ENCODE measurements at regions not wholly inside any gene's neighbourhood (a gene's known extent, or its start where the extent isn't known, plus 50 kb on each side); places are given as distances from the start of the nearest gene placed in this dataset.

GRCh38 chr5:158050421-158050820 lies 191.5 kb upstream of the CLINT1 start:
- Histone ChIP-seq H2AFZ (ENCODE audit: low read depth, low read length) (no peak overlapping the region), H3K27me3 (ENCODE audit: control insufficient read depth in 1 of 2, insufficient read depth in 1 of 2, low read length in 2 of 2) (peaks cover 9 to 10% of the 10 kb centered on the region in 2 experiments), H3K23ac (ENCODE audit: low read length in 2 of 2) (no peak overlapping the region), H3K9ac (ENCODE audit: low read length) (no peak overlapping the region), H3K4me2 (ENCODE audit: low read length, poor library complexity, severe bottlenecking) (no peak overlapping the region), H3K14ac (ENCODE audit: low read length in 2 of 2) (no peak overlapping the region), H2AK5ac (ENCODE audit: low read length, severe bottlenecking) (no peak overlapping the region), H3K36me3 (ENCODE audit: control insufficient read depth in 1 of 2, insufficient read depth in 2 of 2, low read depth in 1 of 2, low read length in 2 of 2) (no peaks in the 10 kb centered on the region), H2BK15ac (ENCODE audit: low read depth, poor library complexity, severe bottlenecking) (no peak overlapping the region), H3K4me1 (ENCODE audit: control insufficient read depth, insufficient read depth, low read depth, low read length) (no peaks in the 10 kb centered on the region), H3K4me3 (ENCODE audit: insufficient read depth in 1 of 2, low read depth in 1 of 2, low read length in 2 of 2) (no peak overlapping the region), H2BK5ac (ENCODE audit: low read depth, low read length, poor library complexity, severe bottlenecking) (no peak overlapping the region), H4K8ac (ENCODE audit: low read length) (no peak overlapping the region), H3K27ac (ENCODE audit: low read length, poor library complexity, severe bottlenecking) (no peak overlapping the region), H2BK120ac (ENCODE audit: low read depth, low read length) (no peak overlapping the region), H2BK12ac (ENCODE audit: low read length in 2 of 2) (no peak overlapping the region), H4K91ac (ENCODE audit: low read length) (no peak overlapping the region), H3K79me1 (replicated peaks; ENCODE audit: low read length, poor library complexity, severe bottlenecking) (no peaks in the 10 kb centered on the region), H3K18ac (ENCODE audit: low read depth in 1 of 2, low read length in 2 of 2) (no peak overlapping the region), H3K9me3 (ENCODE audit: control insufficient read depth, low read length) (no peaks in the 10 kb centered on the region), H3K4ac (ENCODE audit: low read depth in 1 of 2, low read length in 2 of 2) (no peak overlapping the region)
- no peak for DNase-seq
- WGBS: 58% methylated on average over 2 of the region's 2 CpGs

- H3K4me1 ChIP-seq (ENCODE audit: control insufficient read depth, insufficient read depth, low read depth, low read length): no peaks in the 10 kb centered on the region
- no peak for DNase-seq
- no peak overlapping the region for H3K4me3 ChIP-seq (ENCODE audit: insufficient read depth in 1 of 2, low read depth in 1 of 2, low read length in 2 of 2)
- no peak overlapping the region for H2BK15ac ChIP-seq (ENCODE audit: low read depth, poor library complexity, severe bottlenecking)
- no peaks in the 10 kb centered on the region for H3K9me3 ChIP-seq (ENCODE audit: control insufficient read depth, low read length)
- no peak overlapping the region for H3K4me2 ChIP-seq (ENCODE audit: low read length, poor library complexity, severe bottlenecking)
- no peaks in the 10 kb centered on the region for H3K79me1 ChIP-seq (replicated peaks; ENCODE audit: low read length, poor library complexity, severe bottlenecking)
- no peak overlapping the region for H2BK12ac ChIP-seq (ENCODE audit: low read length in 2 of 2)
- no peak overlapping the region for H2BK120ac ChIP-seq (ENCODE audit: low read depth, low read length)
- no peak overlapping the region for H2AK5ac ChIP-seq (ENCODE audit: low read length, severe bottlenecking)
- H2AFZ ChIP-seq (ENCODE audit: low read depth, low read length): no peak overlapping the region
- H4K91ac ChIP-seq (ENCODE audit: low read length): no peak overlapping the region
- no peak overlapping the region for H4K8ac ChIP-seq (ENCODE audit: low read length)
- H3K14ac ChIP-seq (ENCODE audit: low read length in 2 of 2): no peak overlapping the region
- no peak overlapping the region for H2BK5ac ChIP-seq (ENCODE audit: low read depth, low read length, poor library complexity, severe bottlenecking)
- peaks cover 5 to 10% of the 10 kb centered on the region in 2 experiments for H3K27me3 ChIP-seq (ENCODE audit: control insufficient read depth in 1 of 2, insufficient read depth in 1 of 2, low read length in 2 of 2)
- no peak overlapping the region for H3K27ac ChIP-seq (ENCODE audit: low read length, poor library complexity, severe bottlenecking)
- WGBS: 33% methylated on average over 1 of the region's 1 CpG
- H3K36me3 ChIP-seq (ENCODE audit: control insufficient read depth in 1 of 2, insufficient read depth in 2 of 2, low read depth in 1 of 2, low read length in 2 of 2): no peaks in the 10 kb centered on the region
- no peak overlapping the region for H3K18ac ChIP-seq (ENCODE audit: low read depth in 1 of 2, low read length in 2 of 2)
- no peak overlapping the region for H3K9ac ChIP-seq (ENCODE audit: low read length)
- H3K4ac ChIP-seq (ENCODE audit: low read depth in 1 of 2, low read length in 2 of 2): no peak overlapping the region
- H3K23ac ChIP-seq (ENCODE audit: low read length in 2 of 2): no peak overlapping the region
Observed at GRCh38 chr5:158049459-158049858, 190.5 kb upstream of the CLINT1 start.

GRCh38 chr5:158045696-158046095 lies 186.8 kb upstream of the CLINT1 start:
- H3K9me3 ChIP-seq (ENCODE audit: control insufficient read depth, low read length): no peaks in the 10 kb centered on the region
- no peak overlapping the region for H2BK15ac ChIP-seq (ENCODE audit: low read depth, poor library complexity, severe bottlenecking)
- no peak overlapping the region for H2BK5ac ChIP-seq (ENCODE audit: low read depth, low read length, poor library complexity, severe bottlenecking)
- WGBS: 100% methylated on average over 1 of the region's 1 CpG
- no peak overlapping the region for H2BK120ac ChIP-seq (ENCODE audit: low read depth, low read length)
- H3K36me3 ChIP-seq (ENCODE audit: control insufficient read depth in 1 of 2, insufficient read depth in 2 of 2, low read depth in 1 of 2, low read length in 2 of 2): no peaks in the 10 kb centered on the region
- no peaks in the 10 kb centered on the region for H3K4me1 ChIP-seq (ENCODE audit: control insufficient read depth, insufficient read depth, low read depth, low read length)
- no peak overlapping the region for H2AFZ ChIP-seq (ENCODE audit: low read depth, low read length)
- H4K8ac ChIP-seq (ENCODE audit: low read length): no peak overlapping the region
- no peak overlapping the region for H3K9ac ChIP-seq (ENCODE audit: low read length)
- no peak overlapping the region for H2BK12ac ChIP-seq (ENCODE audit: low read length in 2 of 2)
- H3K4ac ChIP-seq (ENCODE audit: low read depth in 1 of 2, low read length in 2 of 2): no peak overlapping the region
- no peak overlapping the region for H3K18ac ChIP-seq (ENCODE audit: low read depth in 1 of 2, low read length in 2 of 2)
- no peaks in the 10 kb centered on the region for H3K79me1 ChIP-seq (replicated peaks; ENCODE audit: low read length, poor library complexity, severe bottlenecking)
- no peak overlapping the region for H3K23ac ChIP-seq (ENCODE audit: low read length in 2 of 2)
- H3K14ac ChIP-seq (ENCODE audit: low read length in 2 of 2): no peak overlapping the region
- no peak overlapping the region for H3K27ac ChIP-seq (ENCODE audit: low read length, poor library complexity, severe bottlenecking)
- no peak overlapping the region for H4K91ac ChIP-seq (ENCODE audit: low read length)
- H3K4me2 ChIP-seq (ENCODE audit: low read length, poor library complexity, severe bottlenecking): no peak overlapping the region
- H3K27me3 ChIP-seq (ENCODE audit: control insufficient read depth in 1 of 2, insufficient read depth in 1 of 2, low read length in 2 of 2): peaks cover 5% of the 10 kb centered on the region in 2 experiments
- no peak for DNase-seq
- no peak overlapping the region for H3K4me3 ChIP-seq (ENCODE audit: insufficient read depth in 1 of 2, low read depth in 1 of 2, low read length in 2 of 2)
- no peak overlapping the region for H2AK5ac ChIP-seq (ENCODE audit: low read length, severe bottlenecking)

- Histone ChIP-seq H2BK120ac (ENCODE audit: low read depth, low read length) (no peak overlapping the region), H3K36me3 (ENCODE audit: control insufficient read depth in 1 of 2, insufficient read depth in 2 of 2, low read depth in 1 of 2, low read length in 2 of 2) (no peaks in the 10 kb centered on the region), H2AK5ac (ENCODE audit: low read length, severe bottlenecking) (no peak overlapping the region), H3K4me2 (ENCODE audit: low read length, poor library complexity, severe bottlenecking) (no peak overlapping the region), H4K91ac (ENCODE audit: low read length) (no peak overlapping the region), H2BK15ac (ENCODE audit: low read depth, poor library complexity, severe bottlenecking) (no peak overlapping the region), H3K27ac (ENCODE audit: low read length, poor library complexity, severe bottlenecking) (no peak overlapping the region), H3K18ac (ENCODE audit: low read depth in 1 of 2, low read length in 2 of 2) (no peak overlapping the region), H2BK5ac (ENCODE audit: low read depth, low read length, poor library complexity, severe bottlenecking) (no peak overlapping the region), H3K27me3 (ENCODE audit: control insufficient read depth in 1 of 2, insufficient read depth in 1 of 2, low read length in 2 of 2) (no peaks in the 10 kb centered on the region), H4K8ac (ENCODE audit: low read length) (no peak overlapping the region), H3K4me1 (ENCODE audit: control insufficient read depth, insufficient read depth, low read depth, low read length) (no peaks in the 10 kb centered on the region), H3K14ac (ENCODE audit: low read length in 2 of 2) (no peak overlapping the region), H3K23ac (ENCODE audit: low read length in 2 of 2) (no peak overlapping the region), H3K9me3 (ENCODE audit: control insufficient read depth, low read length) (peaks cover 5% of the 10 kb centered on the region), H2BK12ac (ENCODE audit: low read length in 2 of 2) (no peak overlapping the region), H2AFZ (ENCODE audit: low read depth, low read length) (no peak overlapping the region), H3K4ac (ENCODE audit: low read depth in 1 of 2, low read length in 2 of 2) (no peak overlapping the region), H3K9ac (ENCODE audit: low read length) (no peak overlapping the region), H3K4me3 (ENCODE audit: insufficient read depth in 1 of 2, low read depth in 1 of 2, low read length in 2 of 2) (no peak overlapping the region), H3K79me1 (replicated peaks; ENCODE audit: low read length, poor library complexity, severe bottlenecking) (no peaks in the 10 kb centered on the region)
- DNase-seq: no peak
- WGBS: 82% methylated on average over 2 of the region's 2 CpGs
Observed at GRCh38 chr5:158039911-158040347, 181.0 kb upstream of the CLINT1 start.

Data from mesenchymal stem cell (in vitro differentiated cells and primary cell).